Stimulated activated CD4-positive, alpha-beta T cell treated with anti-CD3 and anti-CD28 coated beads, Interleukin-4, amount 100 ng/mL, for 4 hours (primary cell): ENCODE measurements at regions not wholly inside any gene's neighbourhood (a gene's known extent, or its start where the extent isn't known, plus 50 kb on each side); places are given as distances from the start of the nearest gene placed in this dataset.

Experiments used
- DNase-seq, 2 experiments: peaks; one replicate each; pipeline ENCODE4 v3.0.0-alpha.2; 2020

DNA sequence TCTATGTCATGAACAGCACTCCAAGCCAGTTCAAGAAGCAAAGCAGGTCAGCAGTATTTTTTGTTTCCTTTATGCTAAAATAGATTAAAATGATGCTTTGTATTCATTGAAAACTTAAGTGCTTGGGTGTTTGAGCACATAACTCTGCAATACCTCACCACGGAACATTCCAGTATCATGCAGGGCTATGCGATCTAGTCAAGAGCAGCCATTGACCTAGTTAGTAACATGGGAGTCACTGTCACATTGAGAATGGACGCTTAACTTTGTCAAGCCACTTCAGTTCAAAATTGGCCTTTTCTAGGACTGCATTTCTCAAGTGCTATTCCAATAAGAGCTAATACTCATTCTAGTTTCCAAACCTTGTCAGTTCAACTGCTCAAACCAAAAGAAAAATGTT is 160.1 kb upstream of the FSTL5 start:
- no peak for DNase-seq

DNA sequence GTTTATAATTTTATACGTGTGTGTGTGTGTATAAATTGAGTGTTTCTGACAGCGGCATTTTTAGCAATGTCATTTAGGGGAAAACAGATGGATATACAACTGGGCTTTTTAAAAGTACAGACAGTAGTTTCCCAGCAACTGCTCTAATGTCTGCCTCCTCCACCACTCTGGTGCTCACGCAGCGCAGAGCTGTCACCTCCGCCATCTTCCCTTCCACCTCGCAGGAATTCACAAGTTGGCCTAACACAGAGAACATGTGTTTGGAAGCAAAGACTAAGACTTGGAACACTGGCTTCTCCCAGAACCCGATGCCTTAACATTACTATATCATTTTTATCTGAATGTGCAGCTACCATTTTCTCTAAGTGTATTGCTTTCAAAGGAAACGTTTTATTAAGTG is 158.3 kb upstream of the FSTL5 start:
- DNase-seq, result no peak

DNA sequence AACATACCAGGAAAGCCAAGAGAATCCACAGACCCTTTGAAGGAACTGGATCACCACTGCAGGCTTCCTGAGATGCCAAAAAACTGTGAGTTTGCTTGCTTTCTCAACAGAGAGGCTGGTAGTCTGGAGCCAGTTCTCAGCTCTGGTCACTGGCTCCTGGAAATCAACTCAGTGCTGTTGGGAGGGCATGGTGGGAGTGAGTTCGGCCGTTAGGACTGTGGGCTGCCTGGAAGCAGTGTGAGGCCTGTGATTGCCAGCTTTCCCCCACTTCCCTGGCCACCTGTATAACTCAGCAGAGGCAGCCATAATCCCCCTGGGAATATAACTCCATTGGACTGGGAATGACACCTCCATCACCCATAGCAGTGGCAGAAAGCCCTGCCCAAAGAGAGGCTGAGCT is 122.0 kb upstream of the FSTL5 start:
- DNase-seq, result no peak

DNA sequence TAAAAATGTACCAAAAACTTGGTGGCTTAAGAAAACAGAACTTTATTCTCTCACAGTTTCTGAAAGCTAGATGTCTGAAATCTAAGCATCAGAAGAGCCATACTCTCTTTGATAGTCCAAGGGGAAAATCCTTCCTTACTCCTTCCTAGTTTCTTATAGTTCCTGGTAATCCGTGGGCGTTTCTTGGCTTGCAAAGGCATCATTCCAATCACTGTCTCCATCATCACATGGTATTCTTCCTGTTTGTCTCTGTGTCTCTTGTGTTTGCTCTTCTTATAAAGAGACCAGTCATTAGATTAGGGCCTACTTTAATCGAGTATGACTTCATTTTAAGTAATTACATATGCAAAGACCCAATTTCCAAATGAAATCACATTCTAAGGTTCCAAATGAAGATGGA is 118.9 kb upstream of the FSTL5 start:
- no peak for DNase-seq

DNA sequence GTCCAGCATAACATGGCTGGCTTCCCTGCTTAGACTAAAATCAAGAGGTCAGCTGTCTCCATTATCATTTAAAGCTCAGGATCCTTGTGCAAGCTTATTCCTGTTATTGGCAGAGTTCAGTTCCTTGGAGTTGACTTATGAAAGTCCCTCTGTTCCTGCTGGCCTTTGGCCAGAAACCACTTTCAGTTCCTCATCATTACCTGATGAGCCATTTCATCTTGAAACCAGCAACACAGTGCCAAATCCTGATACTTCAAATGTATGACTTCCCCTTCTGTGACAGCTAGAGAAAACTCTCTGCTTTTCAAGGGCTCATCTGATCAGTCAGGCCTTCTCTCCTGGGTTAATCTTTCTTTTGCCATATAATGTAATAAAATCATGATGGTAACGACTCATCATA is 110.6 kb upstream of the FSTL5 start:
- no peak for DNase-seq

DNA sequence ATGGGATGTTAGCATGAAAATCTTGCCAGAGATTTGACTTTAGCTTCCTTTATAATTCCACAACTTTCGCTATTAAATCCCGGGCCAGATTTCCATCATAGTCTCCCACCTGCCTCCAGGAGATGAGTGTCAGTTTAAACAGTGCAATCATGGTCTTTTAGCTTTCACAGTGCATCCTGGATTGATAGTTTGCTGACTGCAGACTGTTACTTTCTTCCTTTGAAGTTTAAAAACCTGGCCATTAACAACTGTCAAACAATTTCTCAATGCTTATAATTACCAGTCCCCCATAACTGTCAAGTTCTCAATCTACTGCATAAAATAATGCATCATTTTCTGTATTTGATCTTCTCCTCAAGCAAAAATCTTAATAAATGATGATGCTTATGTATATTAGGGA is 108.4 kb upstream of the FSTL5 start:
- DNase-seq, result no peak

DNA sequence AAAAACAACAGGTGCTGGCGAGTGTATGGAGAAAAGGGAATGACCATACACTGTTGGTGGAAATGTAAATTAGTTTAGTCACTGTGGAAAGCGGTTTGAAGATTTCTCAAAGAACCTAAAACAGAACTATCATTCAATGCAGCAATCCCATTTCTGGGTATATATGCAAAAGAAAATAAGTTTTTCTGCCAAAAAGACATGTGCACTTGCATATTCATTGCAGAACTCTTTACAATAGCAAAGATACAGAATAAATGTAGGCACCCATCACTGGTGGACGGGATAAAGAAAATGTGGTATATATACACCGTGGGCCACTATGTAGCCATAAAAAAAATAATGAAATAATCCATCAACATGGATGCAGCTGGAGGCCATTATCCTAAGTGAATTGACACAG is 105.1 kb upstream of the FSTL5 start:
- DNase-seq, result no peak

DNA sequence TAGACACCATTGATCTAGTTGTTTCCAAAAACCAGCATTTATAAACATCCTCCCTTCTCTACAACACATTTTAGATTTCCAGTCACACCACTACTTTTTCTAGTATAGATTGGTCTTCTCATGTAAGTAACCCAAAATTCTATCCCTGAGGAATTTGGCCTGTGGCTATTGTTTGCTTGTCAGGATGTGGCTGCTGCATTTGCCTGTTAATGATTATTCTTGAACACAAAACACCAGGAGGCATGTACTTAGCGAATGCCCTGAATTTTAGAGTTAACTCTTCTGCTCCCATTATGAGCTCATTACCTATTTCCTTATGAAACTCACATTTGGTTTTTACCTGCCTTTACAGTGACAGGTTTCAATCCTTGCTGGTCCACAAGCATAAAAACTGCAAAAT is 102.0 kb upstream of the FSTL5 start:
- DNase-seq, result no peak

DNA sequence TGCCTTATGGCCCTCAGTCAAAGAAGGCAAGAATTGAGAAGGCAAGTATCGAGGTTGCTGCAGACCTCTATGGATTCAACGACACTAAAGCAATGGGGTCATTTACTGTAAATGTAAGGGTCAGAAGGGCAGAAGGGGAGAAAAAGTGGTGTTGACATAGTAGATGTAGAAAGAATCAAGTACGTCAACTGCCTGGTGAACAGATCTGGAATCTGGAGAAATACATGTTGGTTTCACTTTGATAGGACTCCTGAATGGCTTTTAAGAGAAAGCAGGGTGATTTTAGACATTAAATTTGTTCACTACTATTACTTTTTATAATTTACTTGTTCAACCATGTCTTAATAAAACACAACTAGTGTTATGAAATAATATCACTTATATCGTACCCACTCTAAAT is 81.3 kb upstream of the FSTL5 start:
- no peak for DNase-seq

DNA sequence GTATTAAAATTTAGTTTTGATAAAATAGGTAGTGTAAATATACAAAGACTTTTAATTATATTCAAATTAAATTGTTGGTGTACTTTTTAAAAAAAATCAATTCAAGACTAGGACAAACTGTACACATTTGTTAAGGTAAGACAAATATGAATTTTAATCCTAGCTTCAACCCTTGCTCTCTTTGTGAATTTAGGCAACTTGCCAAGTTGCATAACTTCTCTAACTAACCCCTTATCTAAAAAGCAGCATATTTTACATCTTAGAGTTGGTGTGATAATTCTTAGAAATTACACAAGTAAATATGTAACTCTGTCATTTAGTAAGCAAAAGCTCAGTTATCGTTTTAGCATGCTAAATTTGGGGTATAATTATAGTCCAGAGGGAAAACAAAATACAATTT is 78.1 kb upstream of the FSTL5 start:
- no peak for DNase-seq

DNA sequence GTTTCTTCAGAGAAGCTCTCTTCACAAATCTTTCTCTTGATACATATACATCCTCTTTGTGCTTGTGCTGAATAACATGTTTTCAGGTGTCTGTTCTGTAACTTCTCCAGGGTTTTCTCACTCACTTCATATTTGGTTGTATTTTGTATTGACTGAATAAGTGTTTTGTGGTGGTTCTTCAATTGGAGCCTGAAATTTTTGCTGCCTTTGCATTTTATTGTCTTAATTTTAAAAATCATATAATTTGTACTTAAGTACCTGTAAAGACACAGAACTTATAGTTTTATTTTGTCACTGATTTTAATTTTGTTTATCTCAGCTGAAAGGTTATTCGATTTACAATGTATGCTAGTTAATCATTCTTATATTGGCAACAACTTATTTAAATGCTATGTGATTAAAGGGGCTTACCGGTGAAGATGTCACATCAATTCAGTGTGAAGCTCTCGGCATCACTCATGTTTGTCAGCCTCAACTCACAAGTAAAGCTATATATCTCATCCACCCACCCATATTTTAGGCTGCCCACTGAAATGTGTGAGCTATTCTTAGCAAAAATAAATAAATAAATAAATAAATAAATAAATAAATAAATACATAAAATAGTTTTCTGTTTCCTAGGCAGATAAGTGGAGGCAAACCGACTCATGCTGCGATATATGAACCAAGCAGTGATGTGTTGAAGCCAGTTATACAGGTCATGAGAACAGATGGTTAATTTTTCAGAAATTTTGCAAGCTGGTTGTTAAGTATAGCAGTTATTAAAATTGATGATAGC is 76.4 kb upstream of the FSTL5 start:
- no peak for DNase-seq

DNA sequence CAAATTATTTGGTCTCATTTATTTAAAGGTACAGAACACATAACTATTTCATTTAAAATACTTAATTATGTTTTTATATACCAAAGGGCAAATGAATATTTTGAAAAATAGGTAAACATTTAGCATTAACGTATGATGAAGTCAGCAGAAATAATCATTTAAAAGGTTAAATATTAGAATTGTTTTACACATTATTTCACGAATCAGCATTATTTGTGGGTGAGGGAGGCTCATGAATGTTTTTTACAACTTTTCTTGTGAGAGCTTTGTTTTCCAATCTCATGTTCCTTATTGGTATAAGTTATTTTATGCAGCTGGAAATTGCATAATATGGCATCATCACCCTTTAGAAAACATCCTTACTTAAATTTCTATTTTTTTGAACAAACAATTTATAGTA is 73.9 kb upstream of the FSTL5 start:
- DNase-seq, result no peak

DNA sequence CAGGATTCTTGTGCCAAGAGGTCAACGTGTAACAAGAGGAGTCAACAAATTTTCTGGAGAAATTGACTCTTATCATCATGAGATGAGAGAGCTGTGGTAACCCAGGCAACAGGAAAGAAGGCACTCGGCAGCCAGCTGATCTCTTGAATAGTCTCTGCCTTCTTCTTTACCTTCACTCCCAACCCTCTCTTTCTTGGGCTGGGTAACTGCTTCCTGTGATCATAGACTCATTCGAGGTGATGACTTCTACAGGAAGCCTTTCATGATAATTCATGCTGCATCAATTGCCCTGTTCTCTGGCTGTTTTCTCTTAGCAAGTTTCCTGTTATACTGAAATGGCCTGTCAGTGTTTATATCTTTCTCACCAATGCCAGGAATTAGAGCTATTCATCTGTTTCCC is 70.8 kb upstream of the FSTL5 start:
- no peak for DNase-seq

DNA sequence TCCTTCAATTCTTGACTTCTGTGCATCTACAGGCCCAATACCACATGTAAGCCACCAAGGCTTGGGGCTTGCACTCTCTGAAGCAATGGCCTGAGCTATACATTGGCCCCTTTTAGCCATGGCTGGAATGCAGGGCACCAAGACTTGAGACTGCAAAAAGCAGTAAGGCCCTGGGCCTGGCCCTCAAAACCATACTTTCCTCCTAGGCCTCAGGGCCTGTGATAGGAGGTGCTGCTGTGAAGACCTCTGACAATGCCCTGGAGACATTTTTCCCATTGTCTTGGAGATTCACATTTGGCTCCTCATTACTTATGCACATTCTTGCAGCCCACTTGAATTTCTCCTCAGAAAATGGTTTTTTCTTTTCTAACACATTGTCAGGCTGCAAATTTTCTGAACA is 68.5 kb upstream of the FSTL5 start:
- no peak for DNase-seq

DNA sequence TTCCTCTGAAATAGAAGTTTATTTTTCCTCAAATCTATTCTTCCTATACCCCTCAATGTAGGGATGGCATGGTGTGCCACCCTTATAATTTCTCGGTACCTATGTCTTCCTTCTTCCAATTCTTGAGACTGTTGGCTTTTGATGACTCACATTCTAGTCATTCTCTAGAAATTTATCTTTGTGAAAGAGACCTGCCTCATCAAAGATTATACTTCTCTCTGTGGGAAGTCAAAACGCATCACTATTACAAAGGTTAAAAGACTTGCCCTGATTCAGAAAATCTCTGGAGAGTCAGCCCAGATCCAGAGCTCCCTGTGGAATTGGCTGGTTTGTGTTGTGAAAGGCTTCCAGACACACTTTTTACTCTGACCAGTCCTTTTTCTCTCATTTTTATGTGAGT is 65.9 kb upstream of the FSTL5 start:
- no peak for DNase-seq

DNA sequence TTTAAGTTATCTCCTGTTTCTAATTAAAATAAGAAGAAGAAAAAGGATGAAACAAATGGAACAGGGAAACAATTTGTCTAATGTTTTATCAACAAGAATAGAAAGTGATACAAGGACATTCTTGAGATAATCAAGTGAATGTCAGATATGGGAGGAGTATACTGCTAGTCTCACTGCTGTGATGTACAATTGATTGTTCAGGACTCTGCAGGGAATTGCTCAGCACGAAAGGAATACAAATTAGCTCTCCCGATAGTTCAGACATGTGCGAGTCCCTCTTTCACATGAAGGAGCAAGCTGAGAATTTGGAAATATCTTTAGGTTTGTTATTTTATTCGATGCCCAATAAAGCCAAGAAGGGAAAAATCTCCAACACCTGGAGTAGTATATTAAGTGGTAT is 57.3 kb upstream of the FSTL5 start:
- DNase-seq, result no peak
